HG03460 (cell line): ENCODE measurements at regions not wholly inside any gene's neighbourhood (a gene's known extent, or its start where the extent isn't known, plus 50 kb on each side); places are given as distances from the start of the nearest gene placed in this dataset.

ENCODE experiments used
- ATAC-seq: cut with Tn5 transposase; IDR thresholded peaks from one replicate; pipeline ENCODE4 v1.9.1; 2021; ENCODE audit not compliant: unreplicated experiment

- ATAC-seq, result no peak
Observed at GRCh38 chr17:55635253-55635914, 87.3 kb downstream of the TMEM100 start.

- ATAC-seq, result no peak
Observed at GRCh38 chr17:55634702-55635101, 88.0 kb downstream of the TMEM100 start.

GRCh38 chr17:55632893-55633292, 89.8 kb downstream of the TMEM100 start:
- ATAC-seq, result no peak

- ATAC-seq, result no peak
Observed at GRCh38 chr17:55632236-55632635, 90.4 kb downstream of the TMEM100 start.

- no peak for ATAC-seq
Observed at GRCh38 chr17:55629995-55630394, 92.7 kb downstream of the TMEM100 start.

- ATAC-seq, result peak; percentile 63
Observed at GRCh38 chr17:55625521-55625920, 97.1 kb downstream of the TMEM100 start.

GRCh38 chr17:55624772-55625433, 97.8 kb downstream of the TMEM100 start:
- ATAC-seq, result peak; percentile 46

- ATAC-seq, result no peak
Observed at GRCh38 chr17:55622547-55622946, 100.1 kb downstream of the TMEM100 start.

- ATAC-seq, result no peak
Observed at GRCh38 chr17:55620945-55621344, 101.7 kb downstream of the TMEM100 start.

- ATAC-seq, result no peak
Observed at GRCh38 chr17:55620023-55620422, 102.6 kb downstream of the TMEM100 start.

GRCh38 chr17:55617441-55617840, 105.2 kb downstream of the TMEM100 start:
- no peak for ATAC-seq

GRCh38 chr17:55614061-55614460, 102.8 kb upstream of the SMIM36 start:
- no peak for ATAC-seq

GRCh38 chr17:55612691-55613141, 101.5 kb upstream of the SMIM36 start:
- no peak for ATAC-seq

- no peak for ATAC-seq
Observed at GRCh38 chr17:55607731-55608341, 96.6 kb upstream of the SMIM36 start.

- ATAC-seq, result no peak
Observed at GRCh38 chr17:55606488-55606815, 95.2 kb upstream of the SMIM36 start.

GRCh38 chr17:55605705-55606487, 94.6 kb upstream of the SMIM36 start:
- ATAC-seq, result no peak

GRCh38 chr17:55601874-55602364, 90.7 kb upstream of the SMIM36 start:
- no peak for ATAC-seq

GRCh38 chr17:55598495-55598894, 87.2 kb upstream of the SMIM36 start:
- no peak for ATAC-seq

- ATAC-seq, result no peak
Observed at GRCh38 chr17:55588446-55589242, 77.4 kb upstream of the SMIM36 start.

- no peak for ATAC-seq
Observed at GRCh38 chr17:55587608-55588139, 76.4 kb upstream of the SMIM36 start.
